HG03460 (cell line): ENCODE measurements at regions not wholly inside any gene's neighbourhood (a gene's known extent, or its start where the extent isn't known, plus 50 kb on each side); places are given as distances from the start of the nearest gene placed in this dataset.
"Not testable (repeated sequence)": the region's sequence is repeated elsewhere in the genome, so short reads cannot be mapped to it uniquely, and the experiment has no call there.

Source experiments
- ATAC-seq: cut with Tn5 transposase; IDR thresholded peaks from one replicate; pipeline ENCODE4 v1.9.1; 2021; ENCODE audit not compliant: unreplicated experiment

GRCh38 chr18:21928925-21929324 is 188.3 kb downstream of the MIB1 start:
- ATAC-seq: no peak

- ATAC-seq: no peak
Observed at GRCh38 chr18:21930177-21930576, 189.6 kb downstream of the MIB1 start.

DNA sequence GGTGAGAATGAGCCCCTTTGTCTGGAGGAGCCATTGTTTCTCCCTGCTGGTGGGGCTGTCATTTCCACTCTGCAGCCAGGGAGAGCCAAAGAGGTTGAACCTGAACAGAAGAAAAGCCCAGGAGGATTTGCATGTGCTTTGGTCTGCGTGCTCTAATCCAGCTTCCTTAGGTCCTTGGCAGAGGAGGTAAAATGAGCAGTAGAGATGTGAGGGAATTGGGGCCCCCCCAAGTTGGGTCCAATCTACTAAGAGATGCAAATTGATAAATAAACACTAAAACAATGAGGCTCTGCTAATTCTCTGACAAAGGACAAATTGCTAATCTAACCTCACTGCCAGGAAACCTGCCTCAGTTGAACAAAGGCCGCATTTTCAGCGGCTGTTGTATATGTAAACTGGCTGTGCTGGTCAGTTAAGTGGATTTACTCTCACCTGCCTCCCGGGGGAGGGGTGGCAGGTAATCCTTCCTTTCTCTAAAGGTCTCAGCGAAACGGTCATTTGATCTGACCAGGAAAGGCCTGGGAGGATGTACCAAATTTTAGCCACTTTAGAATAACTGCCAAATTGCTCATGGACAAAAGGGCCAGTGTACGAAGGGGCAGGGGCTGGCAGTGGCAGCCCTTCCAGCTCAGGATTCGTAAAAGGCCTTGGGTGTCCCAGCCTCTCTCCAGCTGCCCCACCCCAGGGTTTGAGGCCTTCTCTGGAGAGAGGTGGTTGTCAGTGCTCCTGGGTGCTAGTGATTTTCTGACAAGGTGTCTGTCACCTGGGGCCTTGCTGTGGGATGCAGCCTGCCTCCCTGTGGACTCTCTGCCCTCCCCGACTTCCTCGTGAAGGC is 193.6 kb downstream of the MIB1 start:
- ATAC-seq: no peak

- no peak for ATAC-seq
Observed at GRCh38 chr18:21934766-21935015, 194.1 kb downstream of the MIB1 start.

- ATAC-seq: no peak
Observed at GRCh38 chr18:21943456-21943855, 202.9 kb downstream of the MIB1 start.

- no peak for ATAC-seq
Observed at GRCh38 chr18:21949326-21950015, 208.9 kb downstream of the MIB1 start.

DNA sequence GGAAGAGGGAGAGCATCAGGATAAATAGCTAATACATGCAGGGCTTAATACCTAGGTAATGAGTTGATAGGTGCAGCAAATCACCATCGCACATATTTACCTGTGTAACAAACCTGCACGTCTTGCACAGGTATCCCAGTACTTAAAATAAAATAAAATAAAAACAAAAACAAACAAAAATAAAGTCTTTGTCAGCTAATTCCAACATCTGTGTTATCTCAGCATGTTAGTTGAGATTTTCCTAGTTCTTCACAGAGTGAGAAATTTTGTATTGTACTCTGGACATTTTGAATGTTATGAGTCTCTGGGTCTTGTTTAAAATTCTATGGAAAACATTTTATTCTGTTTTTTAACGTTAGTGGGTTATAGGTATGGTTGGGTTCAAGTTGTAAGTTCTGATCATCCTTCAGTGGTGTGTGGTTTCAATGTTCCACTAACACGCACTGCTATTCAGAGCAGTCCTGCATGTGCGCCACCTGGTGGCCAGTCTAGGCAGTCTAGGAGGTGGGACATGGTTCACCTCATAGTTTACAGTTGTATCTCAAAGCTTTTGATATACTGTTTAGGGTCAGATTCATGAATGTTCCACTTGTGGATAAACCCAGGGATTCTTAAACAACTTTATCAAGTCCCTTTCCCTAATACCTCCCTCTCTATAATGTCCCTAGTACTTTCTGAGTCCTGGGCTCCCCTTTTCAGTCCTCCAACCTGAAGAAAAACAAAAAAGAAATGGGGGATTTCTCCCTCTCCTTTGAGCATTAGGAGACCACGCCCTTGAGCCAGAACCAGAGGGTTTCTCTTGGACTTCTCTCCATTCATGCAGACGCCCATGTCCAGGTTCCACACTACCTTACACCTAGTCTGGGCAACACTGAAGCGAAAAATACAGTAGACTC is 213.4 kb upstream of the GATA6 start:
- peak; percentile 96 for ATAC-seq

DNA sequence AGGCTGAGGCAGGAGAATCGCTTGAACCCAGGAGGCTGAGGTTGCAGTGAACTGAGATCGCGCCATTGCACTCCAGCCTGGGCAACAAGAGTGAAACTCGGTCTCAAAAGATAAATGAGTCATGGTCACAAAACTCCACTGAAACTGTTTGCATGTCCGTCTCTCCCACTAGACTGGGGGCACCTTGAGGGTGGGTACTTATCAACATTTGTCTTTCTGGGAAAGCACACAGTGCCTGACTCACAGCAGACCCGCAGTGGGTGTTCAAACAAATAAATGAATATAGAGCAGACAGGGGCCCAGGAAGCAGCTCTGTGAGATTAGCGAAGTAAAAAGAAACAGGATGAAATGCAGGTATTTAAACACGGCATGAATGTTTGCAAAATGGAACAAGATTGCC is 211.1 kb upstream of the GATA6 start:
- ATAC-seq: no peak

DNA sequence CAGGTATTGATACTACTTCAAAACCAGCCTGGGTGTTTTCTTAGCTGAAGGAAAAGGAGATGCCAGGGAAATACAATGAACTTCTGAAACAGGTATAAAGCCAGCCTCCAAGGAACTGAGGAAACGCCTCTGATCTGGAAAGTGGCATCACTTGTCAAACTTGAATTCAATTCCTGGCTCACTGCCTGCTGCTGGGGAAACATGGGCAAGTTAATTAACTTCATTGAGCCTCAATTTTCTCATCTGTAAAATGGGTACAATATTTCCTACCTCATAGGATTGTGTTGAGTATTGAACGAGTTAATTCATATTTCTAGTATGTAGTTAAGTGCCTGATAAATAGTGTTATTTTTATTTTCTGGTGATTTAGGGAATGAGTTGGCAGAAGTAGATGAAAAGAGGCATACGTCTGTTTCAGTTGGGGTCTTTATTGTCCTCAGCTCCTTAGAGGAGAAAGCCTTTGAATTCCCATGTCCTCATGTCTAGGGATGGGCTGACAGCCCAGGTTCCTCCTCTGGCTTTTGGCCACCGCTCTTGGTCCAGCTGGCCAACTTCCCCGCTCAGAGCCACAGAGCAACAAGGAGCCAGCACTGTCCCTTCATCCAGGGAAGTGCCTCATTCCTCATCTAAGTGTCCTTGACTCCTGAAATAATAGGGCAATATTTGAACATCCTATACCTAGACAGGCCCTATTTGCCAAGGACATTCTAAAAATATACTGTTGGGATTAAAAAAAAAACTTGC is 210.5 kb upstream of the GATA6 start:
- ATAC-seq: no peak

- no peak for ATAC-seq
Observed at GRCh38 chr18:21960189-21960588, 209.2 kb upstream of the GATA6 start.

DNA sequence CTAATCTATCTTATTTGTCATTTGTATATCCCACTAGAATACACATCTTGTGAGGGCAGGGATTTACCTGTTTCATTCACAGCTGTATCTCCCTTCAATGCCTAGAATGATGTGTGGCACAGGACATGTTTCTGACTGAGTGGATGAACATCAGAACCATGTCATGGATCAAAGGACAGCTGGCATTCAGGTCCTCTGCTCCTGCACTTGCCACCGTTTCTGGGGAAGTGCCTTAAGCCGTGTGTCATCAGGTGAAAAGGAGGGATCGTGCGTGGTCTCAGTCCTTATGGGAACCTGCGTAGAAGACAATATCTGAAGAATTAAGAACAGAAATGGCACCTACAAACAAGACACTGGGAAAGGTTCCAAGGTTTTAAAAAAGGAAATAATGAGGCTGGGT is 206.1 kb upstream of the GATA6 start:
- ATAC-seq: no peak

DNA sequence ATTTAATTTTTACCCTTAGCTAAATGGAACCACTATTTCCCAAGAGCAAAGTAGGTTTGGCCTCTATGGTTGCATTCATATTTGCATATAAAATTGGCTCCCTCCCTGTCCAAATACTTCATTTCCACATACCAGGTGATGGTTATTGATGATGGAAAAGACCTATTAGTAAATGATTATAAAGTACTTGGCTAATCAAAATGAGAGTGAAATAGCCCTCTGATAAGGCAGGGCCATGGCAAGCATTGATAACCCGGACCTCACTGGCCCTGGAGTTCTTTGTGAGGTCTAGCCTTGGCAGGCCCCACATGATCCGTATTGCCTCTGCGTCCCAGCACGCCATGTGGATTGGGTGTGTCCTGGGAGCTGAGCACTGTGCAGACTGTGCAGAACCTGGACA is 201.1 kb upstream of the GATA6 start:
- no peak for ATAC-seq

DNA sequence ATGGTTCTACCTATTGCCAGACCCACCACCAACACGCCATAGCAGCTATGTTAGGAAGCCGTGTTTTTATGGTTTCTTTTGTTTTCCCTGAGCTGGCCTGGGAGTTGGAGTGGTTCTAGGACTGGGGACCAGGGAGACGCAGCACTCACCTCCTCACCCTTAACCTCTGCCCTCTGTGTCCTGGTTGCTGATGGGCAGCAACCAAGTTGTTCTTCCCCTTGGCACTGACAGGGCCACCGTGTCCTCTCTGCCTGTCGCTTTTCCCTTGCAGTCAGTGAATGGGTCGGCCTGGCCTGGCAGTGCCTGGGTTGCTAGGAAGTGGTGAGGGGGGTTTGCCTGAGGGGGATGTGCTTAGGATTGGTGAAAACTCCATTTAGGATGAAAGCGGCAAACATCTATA is 197.1 kb upstream of the GATA6 start:
- ATAC-seq: no peak

- not testable (repeated sequence) for ATAC-seq
Observed at GRCh38 chr18:21975954-21976353, 193.4 kb upstream of the GATA6 start.

DNA sequence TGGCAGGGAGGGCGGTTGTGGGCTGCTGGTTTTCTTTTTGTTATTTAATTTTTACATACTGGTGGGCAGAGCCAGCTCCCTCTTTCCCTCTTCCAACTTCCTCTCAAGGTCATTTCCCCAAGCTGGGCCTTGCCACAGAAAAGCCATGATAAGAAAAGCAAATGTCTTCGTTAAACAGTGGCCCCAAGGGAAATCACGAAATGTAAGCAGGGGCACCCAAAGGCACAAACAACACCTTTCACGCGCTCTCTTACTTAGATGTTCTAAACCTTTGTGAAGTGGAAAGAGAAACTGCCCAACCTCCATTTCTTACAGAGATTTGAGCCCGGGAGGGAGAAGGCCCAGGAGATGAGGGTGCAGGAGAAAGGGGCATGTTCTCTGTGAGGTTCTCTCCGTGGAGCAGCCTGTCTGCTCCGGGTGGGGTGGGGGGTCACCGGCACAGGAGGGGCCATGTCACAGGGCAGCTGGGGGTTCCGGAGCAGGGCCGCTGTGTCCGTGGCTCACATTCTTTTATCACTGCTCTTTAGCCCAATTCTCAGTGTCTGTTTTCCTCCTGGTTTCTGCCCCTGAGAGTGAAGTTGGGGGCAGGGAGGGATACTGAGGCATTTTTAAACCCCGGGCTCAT is 190.7 kb upstream of the GATA6 start:
- no peak for ATAC-seq

DNA sequence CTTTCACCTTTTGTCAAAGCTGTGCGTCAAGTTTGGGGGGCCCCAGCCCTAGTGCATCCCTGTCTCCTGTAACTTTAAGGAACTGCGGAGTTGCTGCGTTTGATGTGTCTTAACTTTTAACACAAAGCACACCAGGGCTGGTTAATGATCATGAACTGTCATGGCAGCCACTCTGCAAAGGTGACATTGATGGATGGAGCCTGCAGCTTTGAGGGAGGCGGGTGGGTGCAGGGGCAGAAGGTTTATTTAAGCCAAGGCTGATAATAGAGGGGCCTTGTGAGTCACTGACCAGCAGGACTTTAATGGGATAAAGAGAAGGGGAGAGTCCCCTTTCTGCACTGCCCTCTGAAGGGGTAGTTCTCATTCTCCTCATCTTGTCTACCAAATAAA is 190.2 kb upstream of the GATA6 start:
- no peak for ATAC-seq

- no peak for ATAC-seq
Observed at GRCh38 chr18:21979759-21980158, 189.6 kb upstream of the GATA6 start.

DNA sequence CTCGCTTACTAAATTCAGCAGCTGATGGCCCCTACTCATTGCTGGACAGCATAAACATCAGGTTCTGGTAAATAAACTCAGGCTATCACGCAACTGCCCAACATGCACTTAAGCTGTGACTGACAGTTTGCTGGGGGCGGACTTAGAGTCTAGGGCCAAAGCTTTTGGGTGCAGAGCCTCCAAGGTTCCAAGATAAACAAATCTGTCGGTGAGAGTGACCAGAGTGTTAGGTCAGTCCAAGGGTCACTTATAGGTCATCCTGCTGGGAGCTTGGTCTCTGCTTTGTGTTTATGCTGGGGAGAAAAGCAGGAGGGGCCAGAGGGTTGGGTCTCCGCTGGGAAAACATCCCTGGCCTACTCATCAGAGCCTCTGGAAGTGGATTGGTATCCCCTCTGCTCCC is 188.6 kb upstream of the GATA6 start:
- no peak for ATAC-seq

DNA sequence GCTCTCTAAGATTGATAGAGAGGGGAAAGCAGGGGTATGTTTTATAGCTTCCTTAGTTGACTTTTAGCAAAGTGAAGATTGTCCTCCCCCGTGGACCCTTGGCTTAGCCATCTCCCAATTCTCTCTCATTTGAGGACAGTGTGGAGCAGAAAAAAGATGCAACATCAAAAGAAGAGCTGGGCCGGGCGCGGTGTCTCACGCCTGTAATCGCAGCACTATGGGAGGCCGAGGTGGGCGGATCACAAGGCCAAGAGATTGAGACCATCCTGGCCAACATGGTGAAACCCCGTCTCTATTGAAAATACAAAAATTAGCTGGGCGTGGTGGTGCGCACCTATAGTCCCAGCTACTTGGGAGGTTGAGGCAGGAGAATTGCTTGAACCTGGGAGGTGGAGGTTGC is 187.9 kb upstream of the GATA6 start:
- not testable (repeated sequence) for ATAC-seq

- no peak for ATAC-seq
Observed at GRCh38 chr18:21991081-21991534, 178.3 kb upstream of the GATA6 start.

- no peak for ATAC-seq
Observed at GRCh38 chr18:21991886-21992285, 177.5 kb upstream of the GATA6 start.
